Spleen (tissue), 11 donors: ENCODE measurements at regions not wholly inside any gene's neighbourhood (a gene's known extent, or its start where the extent isn't known, plus 50 kb on each side); places are given as distances from the start of the nearest gene placed in this dataset.

Experiments used
- DNase-seq: peaks from one replicate; pipeline ENCODE4 v3.0.0-alpha.2; 2020
- H3K27ac ChIP-seq, 8 donors: fragments of 200-600 bp; sonication (generic) in 7 of 8; 1 replicate in 4 of 8; 2 replicates in 4 of 8; pipeline versions ENCODE4 v1.5.0 to v1.8.0; 2016 to 2021; ENCODE audit warnings: inconsistent platforms in 4 of 8, mild to moderate bottlenecking in 4 of 8, moderate library complexity in 1 of 8
- H3K27me3 ChIP-seq, 7 donors: fragments of 200-600 bp; sonication (generic) in 6 of 7; replicated peaks in 1 of 7; 1 replicate in 4 of 7; 2 replicates in 3 of 7; pipeline versions ENCODE4 v1.5.0 to v1.8.0; 2016 to 2021; ENCODE audit warnings: inconsistent platforms in 3 of 7, mild to moderate bottlenecking in 1 of 7
- H3K36me3 ChIP-seq, 6 donors: fragments of 200-600 bp; sonication (generic) in 5 of 6; 1 replicate in 4 of 6; 2 replicates in 2 of 6; pipeline versions ENCODE4 v1.5.0 to v1.8.0; 2016 to 2021; ENCODE audit warnings: inconsistent platforms in 2 of 6
- H3K4me1 ChIP-seq, 6 donors: fragments of 200-600 bp; sonication (generic) in 5 of 6; 1 replicate in 3 of 6; 2 replicates in 3 of 6; pipeline versions ENCODE4 v1.5.0 to v1.8.0; 2016 to 2021; ENCODE audit warnings: inconsistent platforms in 3 of 6
- H3K4me3 ChIP-seq, 8 donors: fragments of 200-600 bp; sonication (generic) in 7 of 8; 1 replicate in 4 of 8; 2 replicates in 4 of 8; pipeline versions ENCODE4 v1.5.0 to v1.8.0; 2016 to 2021; ENCODE audit warnings: inconsistent platforms in 4 of 8, mild to moderate bottlenecking in 4 of 8, moderate library complexity in 2 of 8
- H3K9me3 ChIP-seq, 8 donors: fragments of 200-600 bp; sonication (generic) in 7 of 8; 1 replicate in 4 of 8; 2 replicates in 4 of 8; pipeline versions ENCODE4 v1.5.0 to v1.8.0; 2016 to 2021; ENCODE audit warnings: inconsistent platforms in 4 of 8
- CTCF ChIP-seq, 11 experiments: fragments of 200-600 bp in 7 of 11; fragments of 450-650 bp in 4 of 11; sonication (generic) in 4 of 11; IDR thresholded peaks in 8 of 11; conservative IDR thresholded peaks in 3 of 11; 1 replicate in 7 of 11; 2 replicates in 4 of 11; pipeline versions ENCODE4 v1.4.0 to v1.8.0; 2016 to 2021; ENCODE audit warnings: antibody characterized with exemption in 11 of 11, inconsistent platforms in 4 of 11, mild to moderate bottlenecking in 1 of 11
- POLR2A ChIP-seq, 3 donors: fragments of 450-650 bp; IDR thresholded peaks; one replicate each; pipeline ENCODE4 v1.5.1; 2017; ENCODE audit warnings: antibody characterized with exemption in 3 of 3, mild to moderate bottlenecking in 1 of 3
- POLR2AphosphoS5 ChIP-seq, 3 donors: sonication (generic); formaldehyde crosslinking; IDR thresholded peaks; one replicate each; pipeline ENCODE4 v1.5.1; 2017; ENCODE audit warnings: antibody characterized with exemption in 3 of 3
- WGBS, 5 donors: extraction: QIAGEN DNeasy Blood & Tissue Kit in 3 of 5; methylation state at CpG; one replicate each; pipeline versions ENCODE4 v1.1.5 to v1.1.7; 2013 to 2018; 5-methylcytosine and 5-hydroxymethylcytosine counted together
- intact Hi-C: fragments of 100-400 bp; cut with DNase I; formaldehyde crosslinking; loops from one replicate; pipeline ENCODE4 v1.15.0; 2023; ENCODE audit warnings: low total_unique reads
- donor health status: healthy with polysubstance abuse.
- donor health status: DM: no; HTN: no; CAD: no; lungs with moderate emphysema.
- donor health status: DM: no; HTN: no; CAD: no.
- donor health status: Bipolar disorder and iron deficiency.
- donor health status: healthy.
- donor health status: DM: no; HTN: no; CAD: no.
- donor health status: DM: yes; HTN: yes; CAD: no.

- DNase-seq = no peak
- no peaks in the 10 kb centered on the region for H3K9me3 ChIP-seq
- H3K36me3 ChIP-seq = no peaks in the 10 kb centered on the region
- no peaks in the 10 kb centered on the region for H3K27me3 ChIP-seq
- no peak overlapping the region for H3K27ac ChIP-seq
- 37 to 50% (median 44%) methylated on average over 1 of the region's 1 CpG for WGBS, 5 donors
- no peaks in the 10 kb centered on the region for H3K4me1 ChIP-seq
- intact Hi-C loops = no loop called here
- no peak overlapping the region for H3K4me3 ChIP-seq
- TF ChIP-seq POLR2A (IDR thresholded peaks at IDR 0.05) (no peak), CTCF (IDR thresholded peaks at IDR 0.05 in 8 of 11, conservative IDR thresholded peaks at IDR 0.05 in 3 of 11) (no peak), POLR2AphosphoS5 (IDR thresholded peaks at IDR 0.05) (no peak)
Measured at GRCh38 chr12:59076622-59077021, 156.3 kb upstream of the LRIG3 start.

GRCh38 chr12:59075968-59076490 is 155.7 kb upstream of the LRIG3 start:
- Histone ChIP-seq H3K27ac (no peak overlapping the region), H3K4me3 (no peak overlapping the region), H3K36me3 (no peaks in the 10 kb centered on the region), H3K9me3 (no peaks in the 10 kb centered on the region), H3K27me3 (no peaks in the 10 kb centered on the region), H3K4me1 (no peaks in the 10 kb centered on the region)
- DNase-seq = no peak
- WGBS, 5 donors = 85 to 96% (median 90%) methylated on average over 4 of the region's 4 CpGs
- intact Hi-C loops = no loop called here
- TF ChIP-seq POLR2AphosphoS5 (IDR thresholded peaks at IDR 0.05) (no peak), POLR2A (IDR thresholded peaks at IDR 0.05) (no peak), CTCF (IDR thresholded peaks at IDR 0.05 in 8 of 11, conservative IDR thresholded peaks at IDR 0.05 in 3 of 11) (no peak)

- intact Hi-C loops = no loop called here
- H3K4me1 ChIP-seq = peaks cover 0 to 3% (median 0%) of the 10 kb centered on the region in 6 donors
- H3K9me3 ChIP-seq = no peaks in the 10 kb centered on the region
- H3K27me3 ChIP-seq = no peaks in the 10 kb centered on the region
- DNase-seq = no peak
- TF ChIP-seq POLR2AphosphoS5 (IDR thresholded peaks at IDR 0.05) = no peak
- TF ChIP-seq POLR2A (IDR thresholded peaks at IDR 0.05) = no peak
- TF ChIP-seq CTCF (IDR thresholded peaks at IDR 0.05 in 8 of 11, conservative IDR thresholded peaks at IDR 0.05 in 3 of 11) = no peak
- H3K27ac ChIP-seq = no peak overlapping the region
- no peaks in the 10 kb centered on the region for H3K36me3 ChIP-seq
- WGBS, 5 donors = 80 to 88% (median 86%) methylated on average over 3 of the region's 3 CpGs
- H3K4me3 ChIP-seq = no peak overlapping the region
Measured at GRCh38 chr12:59075141-59075540, 154.8 kb upstream of the LRIG3 start.

GRCh38 chr12:59070322-59070933 is 150.1 kb upstream of the LRIG3 start:
- TF ChIP-seq CTCF (IDR thresholded peaks at IDR 0.05 in 8 of 11, conservative IDR thresholded peaks at IDR 0.05 in 3 of 11) (no peak), POLR2AphosphoS5 (IDR thresholded peaks at IDR 0.05) (no peak), POLR2A (IDR thresholded peaks at IDR 0.05) (no peak)
- H3K4me1 ChIP-seq = peaks cover 0 to 3% (median 0%) of the 10 kb centered on the region in 6 donors
- no peak overlapping the region for H3K27ac ChIP-seq
- no peak for DNase-seq
- intact Hi-C loops = no loop called here
- no peak overlapping the region for H3K4me3 ChIP-seq
- no peaks in the 10 kb centered on the region for H3K36me3 ChIP-seq
- 51 to 66% (median 55%) methylated on average over 3 of the region's 3 CpGs for WGBS, 5 donors
- H3K9me3 ChIP-seq = no peaks in the 10 kb centered on the region
- H3K27me3 ChIP-seq = no peaks in the 10 kb centered on the region
